Activated CD4-positive, alpha-beta T cell treated with anti-CD3 and anti-CD28 coated beads, Interleukin-10, Interleukin-2, amounts not matched to agents 100 ng/mL and 50 ng/mL, durations not matched to agents 16 hours and 8 hours (primary cell): ENCODE measurements at regions not wholly inside any gene's neighbourhood (a gene's known extent, or its start where the extent isn't known, plus 50 kb on each side); places are given as distances from the start of the nearest gene placed in this dataset.

Experiments used
- DNase-seq: peaks from one replicate; pipeline ENCODE4 v3.0.0-alpha.2; 2020

DNA sequence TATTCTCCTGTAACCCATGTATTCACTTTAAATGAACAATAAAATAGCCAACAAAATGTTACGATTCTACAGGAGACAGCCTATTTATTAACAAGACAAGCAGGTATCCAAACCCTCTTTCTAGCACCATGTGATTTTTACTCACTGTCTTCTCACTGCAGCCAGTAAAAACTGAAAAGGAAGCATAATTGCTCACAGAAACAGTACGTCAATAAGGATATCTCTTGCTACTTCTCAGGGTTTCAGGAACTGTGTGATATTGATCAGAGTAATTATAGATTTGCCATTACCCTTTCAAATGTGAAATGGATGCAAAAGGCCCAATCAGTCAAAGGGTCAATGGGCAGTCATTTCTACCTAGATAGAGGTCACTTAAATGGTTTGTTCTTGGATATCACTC is 1473.8 kb upstream of the DDX18 start:
- no peak for DNase-seq

DNA sequence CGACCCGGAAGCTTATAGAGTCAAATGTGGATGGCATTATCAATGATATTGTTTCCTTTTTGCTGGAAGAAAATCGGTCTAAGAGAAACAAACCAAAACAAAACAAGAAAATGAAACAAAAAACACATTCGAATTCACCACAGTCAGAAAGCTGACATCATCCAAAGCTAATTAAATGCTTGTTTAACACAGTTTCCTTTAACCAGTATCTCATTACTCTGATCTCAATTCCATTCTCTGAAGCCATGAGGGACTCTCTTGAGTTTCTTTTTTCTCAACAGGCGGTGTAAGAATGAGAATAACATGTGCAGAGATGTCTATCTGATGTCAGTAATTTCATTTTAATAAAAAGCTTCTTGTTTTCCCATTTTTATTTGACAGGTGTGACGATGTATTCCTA is 1448.3 kb upstream of the DDX18 start:
- no peak for DNase-seq

DNA sequence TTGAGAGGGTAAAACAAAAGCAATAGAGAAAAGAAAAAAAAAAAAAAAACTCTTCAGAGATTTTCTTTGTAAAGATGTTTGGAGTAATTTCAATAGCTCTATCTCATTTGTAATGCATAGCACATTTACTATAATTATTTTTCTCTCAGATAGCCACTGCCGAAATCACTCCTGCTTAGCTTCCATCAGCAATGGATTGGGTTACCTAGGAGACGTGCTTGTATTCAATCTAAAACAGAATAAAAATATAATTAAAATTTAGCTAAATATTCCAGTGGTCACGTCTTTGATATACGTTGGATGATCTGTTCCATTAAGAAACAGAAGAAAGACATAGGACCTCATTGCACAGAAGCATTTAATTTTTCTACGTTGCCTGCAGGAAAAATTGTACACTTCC is 1435.7 kb upstream of the DDX18 start:
- DNase-seq: no peak

DNA sequence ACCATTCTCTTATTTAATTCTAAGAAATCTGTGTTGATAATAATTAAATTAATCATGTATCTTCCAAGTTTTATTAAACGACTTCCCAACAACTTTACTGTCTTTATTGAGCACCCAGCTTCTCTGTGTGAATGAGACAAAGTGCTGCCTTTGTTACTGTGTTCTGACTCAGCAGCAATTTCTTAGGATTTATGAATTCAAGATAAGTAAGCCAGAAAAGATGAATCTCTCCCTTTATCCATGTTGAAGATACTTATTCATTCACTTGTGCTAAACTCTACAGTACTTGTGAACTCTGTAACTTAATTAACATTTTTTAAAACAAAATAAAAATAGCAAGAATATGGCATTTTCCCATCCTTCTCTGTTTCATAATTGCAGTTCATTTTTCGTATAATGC is 1403.3 kb upstream of the DDX18 start:
- DNase-seq: no peak

DNA sequence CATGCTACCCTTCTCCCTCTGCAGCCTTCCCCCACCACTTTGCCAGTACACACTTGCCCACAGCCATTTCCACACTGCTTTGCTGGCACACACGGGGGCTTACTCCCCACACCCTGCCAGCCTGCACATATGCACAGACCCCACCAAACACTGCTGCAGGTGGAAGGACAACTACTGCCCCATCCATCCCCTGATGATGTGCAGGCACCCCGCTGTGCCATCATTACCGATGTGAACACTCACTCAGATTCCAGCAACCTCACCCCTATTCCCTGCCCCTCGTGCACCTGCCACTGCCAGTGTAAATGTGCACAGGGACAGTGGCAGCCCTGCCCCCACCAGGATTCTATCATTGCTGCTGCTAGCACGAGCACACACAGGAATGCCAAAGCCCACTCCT is 1400.8 kb upstream of the DDX18 start:
- no peak for DNase-seq

DNA sequence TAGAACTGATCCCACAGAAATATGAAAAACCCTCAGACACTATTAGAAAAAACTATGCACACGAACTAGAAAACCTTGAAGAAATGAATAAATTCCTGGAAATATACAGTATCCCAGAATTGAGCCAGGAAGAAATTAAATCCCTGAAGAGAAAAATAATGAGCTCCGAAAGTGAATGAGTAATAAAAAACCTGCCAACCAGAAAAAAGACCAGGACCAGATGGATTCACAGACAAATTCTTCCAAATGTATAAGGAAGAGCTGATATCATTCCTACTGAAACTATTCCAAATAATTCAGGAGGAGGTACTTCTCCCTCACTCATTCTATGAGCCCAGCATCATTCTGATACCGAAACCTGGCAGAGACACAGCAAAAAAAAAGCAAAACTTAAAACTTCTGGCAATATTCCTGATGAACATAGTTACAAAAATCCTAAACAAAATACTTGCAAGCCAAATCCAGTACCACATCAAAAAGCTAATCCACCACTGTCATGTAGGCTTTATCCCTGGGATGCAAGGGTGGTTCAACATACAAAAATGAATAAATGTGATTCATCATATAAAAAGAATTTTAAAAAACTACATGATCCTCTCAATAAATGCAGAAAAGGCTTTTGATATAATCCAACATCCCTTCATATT is 1397.6 kb upstream of the DDX18 start:
- DNase-seq: no peak

DNA sequence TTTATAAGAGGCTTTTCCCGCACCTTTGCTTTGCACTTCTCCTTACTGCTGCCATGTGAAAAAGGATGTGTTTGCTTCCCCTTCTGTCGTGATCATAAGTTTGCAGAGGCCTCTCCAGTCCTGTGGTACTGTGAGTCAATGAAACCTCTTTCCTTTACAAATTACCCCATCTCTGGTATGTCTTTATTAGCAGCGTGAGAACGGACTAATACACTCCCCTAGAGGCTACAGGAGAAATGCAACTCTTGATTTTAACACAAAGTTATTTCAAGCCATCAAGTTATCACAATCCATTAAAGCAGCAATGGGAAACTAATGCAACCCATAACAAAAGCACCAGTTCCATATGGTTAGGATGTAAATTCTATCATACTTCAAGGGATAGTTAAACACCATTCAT is 1378.8 kb upstream of the DDX18 start:
- DNase-seq: no peak

DNA sequence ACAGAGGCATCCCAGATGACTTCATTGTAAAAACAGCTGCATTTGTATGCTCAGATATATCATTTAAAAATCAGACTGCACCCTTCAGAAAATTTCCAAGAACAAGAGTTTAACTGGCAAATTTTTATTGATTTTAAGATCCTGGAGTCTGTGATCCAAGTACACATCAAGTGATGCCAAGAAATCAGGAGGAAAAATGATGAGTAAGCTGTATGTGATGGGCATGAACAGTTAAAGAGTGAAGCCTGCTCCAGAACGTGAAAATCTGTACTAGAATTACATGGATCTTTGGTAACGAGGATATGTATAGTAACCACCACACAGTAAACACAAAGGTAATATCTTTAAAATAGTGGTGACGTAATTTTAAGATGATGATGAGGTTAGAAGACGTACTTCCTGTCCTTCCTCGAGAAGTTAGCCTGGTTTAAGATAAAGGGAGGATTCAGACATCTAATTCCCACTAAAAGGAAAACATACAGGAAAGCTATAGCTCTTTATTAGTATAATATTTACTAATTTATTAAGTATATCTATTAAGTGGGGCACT is 1374.3 kb upstream of the DDX18 start:
- no peak for DNase-seq

DNA sequence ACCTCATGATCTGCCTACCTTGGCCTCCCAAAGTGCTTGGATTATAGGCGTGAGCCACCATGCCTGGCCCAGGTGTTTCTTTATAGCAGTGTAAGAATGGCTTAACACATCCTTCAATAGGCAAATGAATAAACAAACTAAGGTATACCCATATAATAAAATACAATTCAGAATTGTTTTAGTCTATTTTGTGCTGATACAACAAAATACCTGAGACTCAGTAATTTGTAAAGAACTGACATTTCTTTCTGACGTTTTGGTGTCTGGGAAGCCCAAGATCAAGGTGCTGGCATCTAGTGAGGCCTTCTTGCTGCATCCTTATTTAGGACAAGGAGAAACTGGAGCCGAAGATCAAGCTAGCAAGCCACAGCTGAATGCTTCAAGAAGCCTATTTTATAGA is 1372.1 kb upstream of the DDX18 start:
- DNase-seq: no peak

DNA sequence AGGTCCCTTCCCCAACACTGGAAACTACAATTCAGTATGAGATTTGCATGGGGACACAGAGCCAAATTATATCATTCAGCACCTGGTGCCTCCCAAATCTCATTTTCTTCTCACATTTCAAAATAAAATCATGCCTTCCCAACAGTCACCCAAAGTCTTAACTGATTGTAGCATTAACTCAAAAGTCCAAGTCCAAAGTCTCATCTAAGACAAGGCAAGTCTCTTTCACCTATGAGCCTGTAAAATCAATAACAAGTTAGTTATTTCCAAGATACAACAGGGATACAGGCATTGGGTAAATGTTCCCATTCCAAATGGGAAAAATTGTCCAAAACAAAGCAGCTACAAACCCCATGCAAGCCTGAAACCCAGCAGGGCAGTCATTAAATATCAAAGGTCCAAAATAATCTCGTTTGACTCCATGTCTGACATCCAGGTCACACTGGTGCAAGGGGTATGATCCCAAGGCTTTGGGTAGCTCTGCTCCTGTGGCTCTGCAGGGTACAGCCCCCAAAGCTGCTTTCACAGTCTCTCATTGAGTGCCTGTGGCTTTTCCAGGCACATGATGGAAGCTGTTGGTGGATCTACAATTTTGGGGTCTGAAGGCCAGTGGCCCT is 1370.1 kb upstream of the DDX18 start:
- no peak for DNase-seq

DNA sequence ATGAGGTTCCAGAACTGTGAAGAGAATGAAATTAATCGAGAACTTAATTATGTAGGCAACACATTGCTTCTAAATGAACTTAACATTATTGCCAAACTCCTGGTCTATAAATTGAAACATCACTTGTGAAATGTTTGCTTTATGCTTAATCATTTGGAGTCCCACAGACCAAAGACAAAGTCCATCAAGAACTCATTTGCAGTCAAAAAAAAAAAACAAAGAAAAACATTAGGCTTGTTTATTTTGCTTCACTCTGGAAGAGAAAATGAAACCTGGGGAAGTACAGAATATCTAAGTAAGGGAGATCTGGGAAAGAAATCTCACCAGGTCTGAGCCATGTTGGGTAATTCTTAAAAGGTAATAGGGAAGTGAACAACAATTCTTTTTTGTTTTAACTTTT is 1363.5 kb upstream of the DDX18 start:
- no peak for DNase-seq

DNA sequence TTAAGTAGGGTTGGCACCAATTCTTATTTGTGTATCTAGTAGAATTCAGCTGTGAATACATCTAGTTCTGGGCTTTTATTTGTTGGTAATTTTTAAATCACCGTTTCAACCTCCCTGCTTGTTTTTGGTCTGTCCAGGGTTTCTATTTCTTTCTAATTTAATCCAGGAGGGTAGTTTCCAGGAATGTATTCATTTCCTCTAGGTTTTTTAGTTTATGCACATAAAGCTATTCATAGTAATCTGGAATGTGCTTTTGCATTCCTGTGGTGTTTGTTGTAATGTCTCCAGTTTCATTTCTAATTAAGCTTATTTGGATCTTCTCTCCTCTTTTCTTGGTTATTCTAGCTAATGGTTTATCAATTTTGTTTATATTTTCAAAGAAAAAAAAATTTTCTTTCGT is 1361.8 kb upstream of the DDX18 start:
- no peak for DNase-seq

DNA sequence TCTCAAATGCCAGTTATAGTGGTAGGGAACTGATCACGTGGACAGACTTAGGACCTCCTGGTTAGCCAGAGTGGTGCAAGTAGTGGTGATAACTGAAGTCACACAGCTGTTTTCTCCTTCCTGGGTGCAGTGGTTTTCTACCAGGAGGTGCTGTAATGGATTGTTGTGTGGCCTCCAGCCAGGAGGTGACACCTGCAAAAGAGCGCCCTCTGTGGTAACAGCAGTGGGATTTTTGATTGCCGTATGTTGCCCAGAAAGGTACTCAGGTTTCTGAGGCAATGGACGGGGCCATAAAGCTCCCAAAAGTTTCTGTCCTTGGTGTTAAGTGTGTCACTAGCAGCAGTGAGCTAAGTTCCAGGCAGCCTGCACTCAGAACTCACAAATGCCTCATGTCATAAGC is 1358.1 kb upstream of the DDX18 start:
- DNase-seq: no peak

DNA sequence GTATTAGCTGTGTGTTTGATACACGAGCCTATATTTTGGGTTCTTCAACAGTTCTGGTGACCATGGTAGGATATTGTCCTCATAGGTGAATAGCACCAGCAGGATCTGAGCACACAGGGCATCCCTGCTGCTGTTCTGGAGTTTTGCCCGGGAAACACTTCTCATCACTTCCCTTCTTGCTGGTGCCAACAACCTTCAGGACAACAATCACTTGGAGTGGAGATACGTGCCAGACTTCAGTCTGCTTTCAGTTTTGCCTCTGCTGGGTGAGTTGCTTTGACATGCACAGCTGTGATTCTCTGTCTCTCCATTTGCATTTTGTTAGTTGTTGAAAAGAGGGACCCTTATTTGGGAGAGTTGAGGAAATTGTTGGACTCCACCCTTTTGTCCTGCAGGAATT is 1347.2 kb upstream of the DDX18 start:
- no peak for DNase-seq

DNA sequence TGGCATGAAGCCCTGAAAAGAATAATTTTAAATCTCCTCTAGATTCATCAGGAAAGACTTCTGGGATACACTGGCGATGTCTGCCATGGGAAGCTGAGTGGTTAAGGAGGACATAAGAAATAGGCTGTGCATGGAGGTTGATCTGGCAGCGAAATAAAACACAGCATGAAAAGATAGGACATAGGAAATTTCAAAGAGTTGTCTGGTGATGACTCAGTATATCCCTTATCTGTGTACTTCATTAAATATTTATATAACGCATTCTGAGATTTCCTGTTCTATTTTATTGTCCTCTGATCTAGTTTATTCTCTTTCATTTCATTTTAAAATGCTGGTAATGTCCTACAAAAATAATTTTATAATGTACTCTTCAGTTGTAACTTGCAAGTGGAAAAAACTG is 1337.3 kb upstream of the DDX18 start:
- no peak for DNase-seq

DNA sequence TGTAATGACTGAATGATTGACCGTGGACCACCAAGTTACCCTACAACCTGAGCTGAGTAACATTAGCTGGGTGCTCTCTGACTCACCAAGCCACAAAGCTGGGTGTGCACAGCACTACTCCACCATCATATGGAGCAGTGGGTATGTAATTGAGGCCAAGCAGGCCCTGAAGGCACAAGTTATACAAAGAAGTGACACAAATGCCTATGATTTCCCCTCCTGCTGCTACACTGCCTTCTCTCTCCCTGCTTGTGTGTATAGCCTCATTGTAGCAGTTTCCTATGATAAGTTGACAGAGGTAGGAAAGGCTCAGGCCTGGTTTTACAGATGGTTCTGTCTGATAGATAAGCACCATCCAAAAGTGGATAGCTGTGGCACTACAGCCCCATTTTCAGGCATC is 1327.2 kb upstream of the DDX18 start:
- DNase-seq: no peak

DNA sequence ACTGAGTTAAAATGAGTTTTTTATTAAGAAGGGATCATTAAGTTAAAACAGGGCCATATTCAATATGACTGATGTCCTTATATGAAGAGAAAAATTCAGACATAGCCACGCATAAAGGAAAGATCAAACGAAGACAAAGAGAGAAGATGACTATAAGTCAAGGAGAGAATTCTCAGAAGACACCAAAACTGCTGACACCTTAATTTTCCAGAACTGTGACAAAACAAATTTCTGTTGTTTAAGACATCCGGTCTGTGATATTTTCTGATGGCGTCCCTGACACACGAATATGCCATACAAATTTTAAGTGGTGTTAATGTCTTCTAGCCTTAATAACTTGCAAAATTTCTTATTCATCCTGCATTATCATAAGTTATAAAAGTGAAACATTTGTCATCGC is 1325.2 kb upstream of the DDX18 start:
- no peak for DNase-seq

DNA sequence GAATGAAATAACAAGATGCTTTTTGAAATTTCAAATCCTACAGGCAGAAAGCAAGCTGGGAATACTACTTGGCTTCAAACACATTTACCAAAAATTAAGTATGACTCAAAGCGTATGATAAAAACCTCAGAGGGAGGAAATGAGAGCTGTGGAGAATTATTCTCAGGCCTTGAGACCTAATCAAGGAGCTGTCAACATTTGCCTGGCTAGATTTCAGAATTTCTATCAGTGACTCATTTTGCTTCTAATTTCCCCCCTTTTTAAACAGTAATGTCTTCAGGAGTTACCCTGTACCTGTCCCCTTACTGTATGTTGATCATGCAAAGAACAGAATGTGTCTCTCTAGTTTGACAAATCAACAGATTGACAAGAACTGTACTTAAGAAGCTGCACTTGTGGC is 1324.5 kb upstream of the DDX18 start:
- no peak for DNase-seq

DNA sequence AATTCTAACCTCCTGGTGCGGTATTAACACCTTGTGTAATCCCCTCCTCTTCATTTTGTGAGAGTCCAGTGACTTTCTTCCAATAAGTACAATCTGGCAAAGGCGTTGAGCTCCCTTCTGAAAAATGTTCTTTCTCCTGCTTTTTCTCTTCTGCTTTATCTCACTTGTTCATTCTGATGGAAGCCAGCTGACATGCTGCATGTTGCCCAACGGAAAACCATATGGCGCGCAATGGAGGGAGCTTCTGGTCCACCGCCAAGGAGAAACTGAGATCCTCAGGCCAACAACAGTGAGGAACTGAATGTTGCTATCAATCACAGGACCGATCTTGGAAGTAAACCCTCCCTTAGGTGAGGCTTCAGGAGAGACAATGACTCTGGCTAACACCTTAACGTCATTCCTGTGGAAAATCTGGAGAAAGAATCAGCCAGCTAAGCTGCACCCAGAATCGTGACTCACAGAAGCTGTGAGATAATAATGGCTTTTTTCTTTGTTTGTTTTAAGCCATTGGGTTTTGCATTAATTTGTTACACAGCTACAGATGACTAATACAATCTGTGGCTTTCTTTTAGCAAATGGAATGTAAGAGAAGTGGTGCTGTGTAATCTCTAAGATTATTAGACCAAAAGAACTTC is 1323.9 kb upstream of the DDX18 start:
- DNase-seq: no peak

DNA sequence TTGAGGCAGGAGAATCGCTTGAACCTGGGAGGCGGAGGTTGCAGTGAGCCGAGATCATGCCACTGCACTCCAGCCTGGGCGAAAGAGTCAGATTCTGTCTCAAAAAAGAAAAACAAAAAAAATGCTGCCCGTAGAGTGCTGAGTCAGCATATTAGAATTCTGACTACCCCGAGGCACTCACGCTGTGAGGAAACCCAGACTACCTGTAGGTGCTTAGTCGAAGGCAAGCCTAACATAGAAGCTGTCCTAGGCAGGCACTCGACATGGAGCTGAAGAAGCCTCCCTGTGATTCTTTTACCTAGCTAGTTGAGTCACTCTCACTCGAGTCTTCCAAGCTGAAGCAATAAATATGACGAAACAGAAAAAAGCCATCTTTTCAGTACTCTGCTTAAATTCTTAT is 1323.2 kb upstream of the DDX18 start:
- DNase-seq: no peak

DNA sequence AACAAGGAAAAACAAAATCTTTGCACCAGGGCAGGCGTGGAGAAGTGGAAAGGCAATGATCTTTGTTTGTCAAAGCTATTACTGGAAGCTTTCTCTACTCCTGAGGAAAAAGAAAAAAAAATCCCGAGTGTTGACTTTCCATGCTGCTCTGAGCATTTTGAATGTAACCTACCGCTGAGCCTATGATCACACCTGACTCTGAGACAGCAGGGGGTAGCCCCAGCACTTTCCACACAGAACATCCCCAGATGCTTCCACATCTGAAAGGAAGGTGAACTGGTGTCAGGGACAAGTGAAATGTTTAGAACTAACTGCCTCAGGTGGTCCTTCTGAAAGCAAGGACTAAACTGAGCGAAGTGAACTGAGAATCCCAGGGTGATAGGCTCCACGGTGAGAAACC is 1315.1 kb upstream of the DDX18 start:
- DNase-seq: no peak

DNA sequence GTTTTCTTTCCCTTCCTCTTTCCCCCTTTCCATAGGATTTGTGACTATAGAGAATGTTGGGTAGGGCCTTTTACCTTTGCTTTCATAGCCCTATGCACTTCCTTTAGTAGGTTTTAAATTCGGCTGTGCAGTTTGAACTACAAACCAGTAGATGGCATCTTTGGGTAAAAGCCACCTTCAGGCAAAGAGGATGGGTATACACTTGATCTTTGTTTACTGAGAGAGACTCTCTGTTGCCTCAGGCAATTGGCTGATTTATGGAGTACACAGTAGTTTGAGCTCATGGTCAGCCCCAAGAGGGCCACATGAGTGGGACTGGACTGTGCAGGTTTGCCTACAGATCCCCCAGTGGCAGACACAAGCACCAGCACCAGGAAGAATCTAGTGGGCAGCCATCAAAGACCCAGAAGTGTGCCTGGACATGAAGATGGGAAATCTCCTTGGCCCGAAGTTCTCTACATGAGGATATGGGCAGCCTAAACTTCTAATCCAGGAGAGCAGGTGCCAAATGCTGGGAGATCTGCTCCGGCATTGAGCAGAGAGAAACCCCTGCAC is 1304.3 kb upstream of the DDX18 start:
- DNase-seq: peak; percentile 25

DNA sequence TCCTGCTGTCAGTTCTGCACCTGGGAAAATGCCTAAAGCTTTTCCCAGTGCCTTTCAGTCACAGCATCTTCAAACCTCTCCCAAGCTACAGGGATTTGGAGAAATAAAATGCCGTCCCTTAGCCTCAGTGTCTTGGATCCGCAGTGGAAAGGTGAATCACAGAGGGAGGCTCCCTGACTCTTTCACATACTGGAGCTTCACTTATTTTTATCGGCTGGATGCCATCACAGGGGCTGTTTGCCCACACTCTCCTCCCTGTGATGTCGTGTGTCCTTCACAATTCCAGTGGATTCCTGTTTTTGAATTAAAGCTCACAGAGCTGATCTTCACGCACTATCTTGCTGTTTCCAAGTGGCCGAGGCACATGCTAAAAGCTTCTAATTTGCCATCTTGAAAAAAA is 1303.1 kb upstream of the DDX18 start:
- no peak for DNase-seq

DNA sequence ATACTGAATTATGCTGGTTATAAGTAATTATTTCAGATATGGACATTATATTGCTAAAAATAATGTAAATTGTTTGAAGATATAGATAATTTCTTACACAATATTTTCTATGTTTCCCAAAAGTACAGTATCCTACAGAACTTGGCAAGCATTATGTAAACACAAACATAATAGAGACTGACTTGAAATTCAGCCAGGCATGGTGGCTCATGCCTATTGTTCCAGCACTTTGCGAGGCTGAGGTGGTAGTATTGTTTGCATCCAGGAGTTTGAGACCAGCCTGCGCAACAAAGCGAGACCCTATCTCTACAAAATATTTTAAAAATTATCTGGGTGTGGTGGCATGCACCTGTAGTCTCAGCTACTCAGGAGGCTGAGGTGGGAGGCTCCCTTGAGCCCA is 1300.5 kb upstream of the DDX18 start:
- no peak for DNase-seq
